ENCODE measurements at regions not wholly inside any gene's neighbourhood (a gene's known extent, or its start where the extent isn't known, plus 50 kb on each side); places are given as distances from the start of the nearest gene placed in this dataset.

GRCh38 chr9:75488719-75489110, 400.4 kb downstream of the OSTF1 start:
- H3K27ac ChIP-seq (ENCODE audit: extremely low read depth, low read depth, low read length) = no peak overlapping the region
- H3K4me1 ChIP-seq (ENCODE audit: control insufficient read depth, insufficient read depth, low read length) = no peaks in the 10 kb centered on the region
- no peaks in the 10 kb centered on the region for H3K36me3 ChIP-seq (ENCODE audit: control insufficient read depth in 2 of 2, insufficient read depth in 1 of 2, low read length in 2 of 2)
- POLR2A ChIA-PET = no interaction called here
- no peaks in the 10 kb centered on the region for H3K9me3 ChIP-seq (ENCODE audit: control insufficient read depth, insufficient read depth, low read depth, low read length)
- CTCF ChIA-PET = interaction anchor here (0.6 to 0.9 kb wide), 3 partner anchors 223 to 305 kb away, joined by 3 to 8 read pairs (median 3); no protein-coding TSS in a partner anchor
- TF ChIP-seq ZFP69B (tag by site-specific recombination; IDR thresholded peaks at IDR 0.05) = no peak
- TF ChIP-seq, protein P1, sequence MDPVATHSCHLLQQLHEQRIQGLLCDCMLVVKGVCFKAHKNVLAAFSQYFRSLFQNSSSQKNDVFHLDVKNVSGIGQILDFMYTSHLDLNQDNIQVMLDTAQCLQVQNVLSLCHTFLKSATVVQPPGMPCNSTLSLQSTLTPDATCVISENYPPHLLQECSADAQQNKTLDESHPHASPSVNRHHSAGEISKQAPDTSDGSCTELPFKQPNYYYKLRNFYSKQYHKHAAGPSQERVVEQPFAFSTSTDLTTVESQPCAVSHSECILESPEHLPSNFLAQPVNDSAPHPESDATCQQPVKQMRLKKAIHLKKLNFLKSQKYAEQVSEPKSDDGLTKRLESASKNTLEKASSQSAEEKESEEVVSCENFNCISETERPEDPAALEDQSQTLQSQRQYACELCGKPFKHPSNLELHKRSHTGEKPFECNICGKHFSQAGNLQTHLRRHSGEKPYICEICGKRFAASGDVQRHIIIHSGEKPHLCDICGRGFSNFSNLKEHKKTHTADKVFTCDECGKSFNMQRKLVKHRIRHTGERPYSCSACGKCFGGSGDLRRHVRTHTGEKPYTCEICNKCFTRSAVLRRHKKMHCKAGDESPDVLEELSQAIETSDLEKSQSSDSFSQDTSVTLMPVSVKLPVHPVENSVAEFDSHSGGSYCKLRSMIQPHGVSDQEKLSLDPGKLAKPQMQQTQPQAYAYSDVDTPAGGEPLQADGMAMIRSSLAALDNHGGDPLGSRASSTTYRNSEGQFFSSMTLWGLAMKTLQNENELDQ (tag by site-specific recombination; IDR thresholded peaks at IDR 0.05; ENCODE audit: low read depth) = no peak
- TF ChIP-seq ZNF404 (tag by site-specific recombination; IDR thresholded peaks at IDR 0.05) = no peak
- TF ChIP-seq ZNF514 (tag by site-specific recombination; IDR thresholded peaks at IDR 0.05) = no peak
- no peak for TF ChIP-seq ZNF48 (tag by site-specific recombination; IDR thresholded peaks at IDR 0.05)
- TF ChIP-seq ZNF654 (tag by site-specific recombination; IDR thresholded peaks at IDR 0.05; ENCODE audit: low read depth) = no peak
- TF ChIP-seq ZNF398 (tag by site-specific recombination; IDR thresholded peaks at IDR 0.05) = no peak
- TF ChIP-seq, protein P2, sequence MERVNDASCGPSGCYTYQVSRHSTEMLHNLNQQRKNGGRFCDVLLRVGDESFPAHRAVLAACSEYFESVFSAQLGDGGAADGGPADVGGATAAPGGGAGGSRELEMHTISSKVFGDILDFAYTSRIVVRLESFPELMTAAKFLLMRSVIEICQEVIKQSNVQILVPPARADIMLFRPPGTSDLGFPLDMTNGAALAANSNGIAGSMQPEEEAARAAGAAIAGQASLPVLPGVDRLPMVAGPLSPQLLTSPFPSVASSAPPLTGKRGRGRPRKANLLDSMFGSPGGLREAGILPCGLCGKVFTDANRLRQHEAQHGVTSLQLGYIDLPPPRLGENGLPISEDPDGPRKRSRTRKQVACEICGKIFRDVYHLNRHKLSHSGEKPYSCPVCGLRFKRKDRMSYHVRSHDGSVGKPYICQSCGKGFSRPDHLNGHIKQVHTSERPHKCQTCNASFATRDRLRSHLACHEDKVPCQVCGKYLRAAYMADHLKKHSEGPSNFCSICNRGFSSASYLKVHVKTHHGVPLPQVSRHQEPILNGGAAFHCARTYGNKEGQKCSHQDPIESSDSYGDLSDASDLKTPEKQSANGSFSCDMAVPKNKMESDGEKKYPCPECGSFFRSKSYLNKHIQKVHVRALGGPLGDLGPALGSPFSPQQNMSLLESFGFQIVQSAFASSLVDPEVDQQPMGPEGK (tag by site-specific recombination; IDR thresholded peaks at IDR 0.05) = no peak
- no peak for TF ChIP-seq ZNF549 (tag by site-specific recombination; IDR thresholded peaks at IDR 0.05)
- no peak for TF ChIP-seq ZSCAN16 (tag by site-specific recombination; IDR thresholded peaks at IDR 0.05)
- TF ChIP-seq EGR2 (tag by site-specific recombination; IDR thresholded peaks at IDR 0.05; ENCODE audit: low read depth) = no peak
- TF ChIP-seq ZBTB48 (tag by site-specific recombination; IDR thresholded peaks at IDR 0.05) = no peak
- TF ChIP-seq, protein P3, sequence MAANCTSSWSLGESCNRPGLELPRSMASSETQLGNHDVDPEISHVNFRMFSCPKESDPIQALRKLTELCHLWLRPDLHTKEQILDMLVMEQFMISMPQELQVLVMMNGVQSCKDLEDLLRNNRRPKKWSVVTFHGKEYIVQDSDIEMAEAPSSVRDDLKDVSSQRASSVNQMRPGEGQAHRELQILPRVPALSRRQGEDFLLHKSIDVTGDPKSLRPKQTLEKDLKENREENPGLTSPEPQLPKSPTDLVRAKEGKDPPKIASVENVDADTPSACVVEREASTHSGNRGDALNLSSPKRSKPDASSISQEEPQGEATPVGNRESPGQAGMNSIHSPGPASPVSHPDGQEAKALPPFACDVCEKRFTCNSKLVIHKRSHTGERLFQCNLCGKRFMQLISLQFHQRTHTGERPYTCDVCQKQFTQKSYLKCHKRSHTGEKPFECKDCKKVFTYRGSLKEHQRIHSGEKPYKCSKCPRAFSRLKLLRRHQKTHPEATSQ (tag by site-specific recombination; IDR thresholded peaks at IDR 0.05) = no peak
- TF ChIP-seq ZNF302 (tag by site-specific recombination; IDR thresholded peaks at IDR 0.05; ENCODE audit: low read depth) = no peak
- no peak for TF ChIP-seq ZNF211 (tag by site-specific recombination; IDR thresholded peaks at IDR 0.05; ENCODE audit: low read depth)
- TF ChIP-seq ZNF266 (tag by site-specific recombination; IDR thresholded peaks at IDR 0.05; ENCODE audit: low read depth) = no peak
- H3K4me3 ChIP-seq (ENCODE audit: low read depth, low read length) = no peak overlapping the region

- Histone ChIP-seq H3K4me3 (ENCODE audit: low read depth, low read length) (no peak overlapping the region), H3K4me1 (ENCODE audit: control insufficient read depth, insufficient read depth, low read length) (no peaks in the 10 kb centered on the region), H3K9me3 (ENCODE audit: control insufficient read depth, insufficient read depth, low read depth, low read length) (no peaks in the 10 kb centered on the region), H3K36me3 (ENCODE audit: control insufficient read depth in 2 of 2, insufficient read depth in 1 of 2, low read length in 2 of 2) (no peaks in the 10 kb centered on the region), H3K27ac (ENCODE audit: extremely low read depth, low read depth, low read length) (no peak overlapping the region)
- TF ChIP-seq ZNF670 (tag by site-specific recombination; IDR thresholded peaks at IDR 0.05; ENCODE audit: low read depth) (no peak), ZNF658 (tag by site-specific recombination; IDR thresholded peaks at IDR 0.05) (no peak), SP3 (tag by site-specific recombination; IDR thresholded peaks at IDR 0.05) (no peak), ZNF157 (tag by site-specific recombination; IDR thresholded peaks at IDR 0.05) (no peak), ZBTB1 (tag by site-specific recombination; IDR thresholded peaks at IDR 0.05) (no peak), ZNF561 (tag by site-specific recombination; IDR thresholded peaks at IDR 0.05; ENCODE audit: borderline replicate concordance) (no peak), ZNF785 (tag by site-specific recombination; IDR thresholded peaks at IDR 0.05) (no peak)
- ChIA-PET CTCF (no interaction called here), POLR2A (no interaction called here)
Observed at GRCh38 chr9:75490326-75490725, 400.1 kb upstream of the PCSK5 start.

Measured in HEK293 (cell line).